Keratinocyte (primary cell): ENCODE measurements at regions not wholly inside any gene's neighbourhood (a gene's known extent, or its start where the extent isn't known, plus 50 kb on each side); places are given as distances from the start of the nearest gene placed in this dataset.

ENCODE experiments used
- EZH2 ChIP-seq: IDR thresholded peaks from one replicate; pipeline ENCODE4 v1.6.1; 2012; ENCODE audit warnings: inconsistent platforms, mild to moderate bottlenecking, low read length, moderate library complexity
- TF ChIP-seq, protein P1 (sequence below), 3 experiments: IDR thresholded peaks in 1 of 3; conservative IDR thresholded peaks in 1 of 3; optimal IDR thresholded peaks in 1 of 3; 2 replicates in 2 of 3; 3 replicates in 1 of 3; pipeline versions ENCODE3 to v1.5.1; 2011; ENCODE audit warnings: low read length in 3 of 3, mild to moderate bottlenecking in 3 of 3, moderate library complexity in 2 of 3, control low read depth in 1 of 3, inconsistent platforms in 1 of 3; ENCODE audit not compliant: insufficient read depth in 2 of 3; ENCODE audit errors: extremely low read depth in 1 of 3

DNA sequence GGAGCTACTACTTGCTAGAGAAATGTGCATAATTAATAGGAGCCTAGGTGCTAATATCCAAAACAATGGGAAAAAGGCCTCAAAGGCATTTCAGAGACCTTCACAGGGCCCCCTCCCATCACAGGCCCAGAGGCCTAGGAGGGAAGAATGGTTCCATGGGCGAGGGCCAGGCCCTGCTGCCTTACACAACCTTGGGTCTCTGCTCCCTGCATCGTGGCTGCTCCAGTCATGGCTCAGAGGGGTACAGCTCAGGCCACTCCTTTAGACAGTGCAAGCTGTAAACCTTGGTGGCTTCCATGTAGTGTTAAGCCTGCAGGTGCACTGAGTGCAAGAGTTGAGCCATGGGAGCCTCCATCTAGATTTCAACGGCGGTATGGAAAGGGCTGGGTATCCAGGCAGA lies 429.2 kb downstream of the FIGN start:
- TF ChIP-seq, protein P1, sequence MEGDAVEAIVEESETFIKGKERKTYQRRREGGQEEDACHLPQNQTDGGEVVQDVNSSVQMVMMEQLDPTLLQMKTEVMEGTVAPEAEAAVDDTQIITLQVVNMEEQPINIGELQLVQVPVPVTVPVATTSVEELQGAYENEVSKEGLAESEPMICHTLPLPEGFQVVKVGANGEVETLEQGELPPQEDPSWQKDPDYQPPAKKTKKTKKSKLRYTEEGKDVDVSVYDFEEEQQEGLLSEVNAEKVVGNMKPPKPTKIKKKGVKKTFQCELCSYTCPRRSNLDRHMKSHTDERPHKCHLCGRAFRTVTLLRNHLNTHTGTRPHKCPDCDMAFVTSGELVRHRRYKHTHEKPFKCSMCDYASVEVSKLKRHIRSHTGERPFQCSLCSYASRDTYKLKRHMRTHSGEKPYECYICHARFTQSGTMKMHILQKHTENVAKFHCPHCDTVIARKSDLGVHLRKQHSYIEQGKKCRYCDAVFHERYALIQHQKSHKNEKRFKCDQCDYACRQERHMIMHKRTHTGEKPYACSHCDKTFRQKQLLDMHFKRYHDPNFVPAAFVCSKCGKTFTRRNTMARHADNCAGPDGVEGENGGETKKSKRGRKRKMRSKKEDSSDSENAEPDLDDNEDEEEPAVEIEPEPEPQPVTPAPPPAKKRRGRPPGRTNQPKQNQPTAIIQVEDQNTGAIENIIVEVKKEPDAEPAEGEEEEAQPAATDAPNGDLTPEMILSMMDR (optimal IDR thresholded peaks at IDR 0.05 in 1 of 3, IDR thresholded peaks at IDR 0.05 in 1 of 3, conservative IDR thresholded peaks at IDR 0.05 in 1 of 3; ENCODE audit: extremely low read depth in 1 of 3, insufficient read depth in 2 of 3, low read length in 3 of 3): no peak
- TF ChIP-seq EZH2: no peak
